GOT3 (cell line): ENCODE measurements at regions not wholly inside any gene's neighbourhood (a gene's known extent, or its start where the extent isn't known, plus 50 kb on each side); places are given as distances from the start of the nearest gene placed in this dataset.
"Not testable (repeated sequence)": the region's sequence is repeated elsewhere in the genome, so short reads cannot be mapped to it uniquely, and the experiment has no call there.

ENCODE experiments used
- DNase-seq: peaks from one replicate; lab custom pipeline; 2025; ENCODE audit warnings: mixed read lengths; lab: John Stamatoyannopoulos, UW

DNA sequence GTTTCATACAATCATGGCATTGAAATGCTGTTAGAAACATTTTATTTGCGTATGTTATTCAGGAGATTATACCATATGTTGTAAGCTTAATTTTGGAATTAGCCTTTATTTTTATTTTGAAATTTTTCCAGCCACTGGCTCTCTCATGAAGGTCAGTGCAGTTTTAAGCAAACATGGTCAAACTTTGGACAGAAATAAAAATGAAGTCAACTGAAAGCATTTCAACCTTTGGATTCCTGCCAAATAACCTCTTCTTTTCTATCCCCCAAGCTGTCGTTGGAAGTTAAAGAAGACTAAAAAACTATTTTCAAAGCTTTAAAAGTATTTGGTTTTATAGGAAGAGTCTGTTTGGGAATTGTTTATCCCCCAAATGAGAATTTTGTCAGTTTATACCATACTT is 846.6 kb downstream of the MCTP2 start:
- DNase-seq, result no peak

DNA sequence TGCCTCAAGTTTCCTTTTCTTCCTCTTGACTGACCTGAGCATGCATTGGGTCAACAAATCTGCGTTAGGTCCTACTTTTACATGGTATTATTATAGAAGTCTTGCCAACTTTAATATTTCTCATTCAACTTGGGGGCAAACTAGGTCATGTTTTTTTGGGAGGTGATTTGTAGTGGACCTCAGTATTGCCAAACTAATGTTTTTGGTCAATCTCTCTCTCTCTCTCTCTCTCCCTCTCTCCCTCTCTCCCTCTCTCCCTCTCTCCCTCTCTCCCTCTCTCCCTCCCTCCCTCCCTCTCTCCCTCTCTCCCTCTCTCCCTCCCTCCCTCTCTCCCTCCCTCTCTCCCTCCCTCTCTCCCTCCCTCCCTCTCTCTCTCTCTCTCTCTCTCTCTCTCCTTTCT is 848.9 kb downstream of the MCTP2 start:
- not testable (repeated sequence) for DNase-seq

DNA sequence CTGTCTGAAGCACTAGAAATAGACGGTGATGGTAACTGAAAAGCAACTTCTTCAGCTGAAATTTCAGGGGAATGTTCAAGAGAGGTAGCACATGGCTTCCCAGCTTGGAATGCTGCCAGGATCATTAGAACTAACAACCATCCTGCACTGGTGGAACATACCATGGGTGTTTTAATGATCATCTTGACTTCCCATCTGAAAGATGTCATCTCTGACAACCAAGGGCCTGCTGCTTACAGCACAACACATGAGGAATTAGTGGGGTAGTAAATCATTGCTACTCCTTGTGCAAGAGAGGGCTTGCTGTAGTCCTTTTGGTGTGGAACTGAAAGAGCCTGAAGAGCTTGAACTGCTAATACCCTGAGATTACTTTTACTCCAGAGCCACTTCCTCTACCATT is 853.7 kb downstream of the MCTP2 start:
- no peak for DNase-seq

DNA sequence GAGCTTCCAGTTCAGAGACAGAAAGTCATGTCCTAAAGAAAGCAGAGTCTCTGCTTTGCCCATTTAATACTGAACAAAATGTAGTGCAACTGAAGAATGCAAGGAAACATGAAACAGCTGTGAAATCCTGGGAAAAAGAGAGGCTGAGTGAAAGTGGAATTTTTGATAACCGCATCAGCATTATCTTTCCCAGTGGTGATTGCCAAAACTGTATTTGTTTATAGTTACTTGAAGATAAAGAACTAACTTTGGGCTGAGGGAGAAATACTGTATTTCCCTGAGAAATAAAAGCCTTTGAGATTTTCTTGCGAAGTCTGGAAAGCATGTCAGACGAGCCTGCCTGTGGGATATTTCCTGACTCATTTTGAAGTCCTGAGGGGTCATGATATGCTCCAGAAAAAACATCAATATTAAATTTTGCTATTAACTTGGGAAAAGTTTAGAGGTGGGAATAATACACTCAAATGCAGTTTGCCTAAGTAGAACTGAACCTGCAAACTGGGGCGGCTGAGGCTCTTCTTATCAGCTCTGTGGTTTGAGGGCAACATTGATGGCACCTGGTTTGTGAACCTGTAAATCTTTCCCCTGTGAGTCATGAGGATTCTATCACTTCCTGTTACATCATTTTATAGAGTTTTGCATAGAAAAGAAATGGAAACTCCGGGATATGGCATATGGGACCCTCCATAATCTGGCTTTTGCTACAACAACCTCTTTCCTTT is 855.3 kb downstream of the MCTP2 start:
- DNase-seq, result no peak

DNA sequence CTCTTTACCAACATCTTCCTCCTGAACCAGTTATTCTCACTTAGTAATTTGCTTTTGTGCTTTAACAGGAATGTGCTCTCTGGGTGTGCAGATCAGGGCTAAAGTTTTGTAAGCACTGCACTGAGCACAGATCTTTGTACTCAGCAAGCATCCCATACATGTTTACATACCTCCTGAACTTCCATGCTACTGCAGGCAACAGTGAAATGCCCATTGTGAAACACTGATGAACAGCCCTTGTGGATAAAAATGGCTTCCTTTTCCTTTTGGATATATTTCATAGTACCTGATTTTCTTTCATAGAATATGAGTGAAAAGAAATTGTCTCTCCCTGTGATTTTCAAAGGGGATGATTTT is 855.9 kb downstream of the MCTP2 start:
- no peak for DNase-seq

DNA sequence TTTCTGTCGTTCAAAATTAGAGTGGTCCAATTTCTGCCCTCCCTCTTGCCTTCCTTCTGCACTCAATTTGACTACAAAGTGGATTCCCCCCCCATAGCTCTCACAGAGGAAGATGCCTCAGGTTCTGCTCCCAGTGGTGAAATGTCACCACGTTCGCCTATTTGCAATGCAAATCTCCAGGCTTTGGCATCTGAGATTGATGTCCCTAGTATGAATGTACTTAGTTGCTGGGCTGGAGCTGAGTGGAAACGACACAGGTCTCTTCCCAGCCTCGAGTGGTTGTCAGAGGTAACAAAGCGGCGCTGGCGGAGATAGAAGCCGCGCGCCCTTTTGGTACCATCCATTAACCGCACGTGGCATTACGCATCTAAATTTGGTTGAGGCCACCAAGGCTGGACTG is 860.1 kb downstream of the MCTP2 start:
- no peak for DNase-seq

DNA sequence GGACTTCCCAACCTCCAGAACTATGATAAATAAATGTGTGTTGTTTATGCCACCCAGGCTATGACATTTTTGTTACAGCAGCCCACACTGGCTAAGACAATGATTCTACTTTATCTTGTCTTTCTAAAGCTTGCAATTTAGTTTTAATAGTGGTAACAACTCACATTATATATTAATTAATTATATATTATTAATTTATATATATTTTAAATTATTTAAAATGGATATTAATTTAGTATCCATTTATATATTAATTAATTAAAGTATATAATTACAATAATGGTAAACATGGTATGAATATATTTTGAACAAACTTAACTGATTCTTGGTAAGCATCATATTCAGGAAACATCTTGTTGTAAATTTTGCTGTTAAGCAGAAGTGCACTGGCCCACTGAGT is 863.9 kb downstream of the MCTP2 start:
- DNase-seq, result no peak

DNA sequence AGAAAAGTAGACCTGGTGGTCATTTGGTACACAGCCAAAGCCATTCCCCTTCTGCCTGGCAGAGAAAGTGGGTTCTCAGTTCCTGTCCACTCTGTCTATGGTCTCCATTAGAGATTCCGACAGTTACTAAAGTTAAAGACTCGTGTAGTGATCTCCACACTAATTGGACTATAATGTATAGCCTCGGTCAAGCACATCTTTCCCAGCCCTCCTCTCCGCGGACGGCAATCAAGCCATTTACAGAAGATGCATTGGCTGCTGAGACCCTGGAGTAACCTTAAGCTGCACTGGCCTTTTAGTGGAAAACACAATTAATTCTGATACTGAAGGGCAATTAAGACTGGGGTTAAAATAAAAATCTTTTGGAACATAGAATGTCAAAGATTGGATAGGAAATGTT is 865.3 kb downstream of the MCTP2 start:
- DNase-seq, result no peak

DNA sequence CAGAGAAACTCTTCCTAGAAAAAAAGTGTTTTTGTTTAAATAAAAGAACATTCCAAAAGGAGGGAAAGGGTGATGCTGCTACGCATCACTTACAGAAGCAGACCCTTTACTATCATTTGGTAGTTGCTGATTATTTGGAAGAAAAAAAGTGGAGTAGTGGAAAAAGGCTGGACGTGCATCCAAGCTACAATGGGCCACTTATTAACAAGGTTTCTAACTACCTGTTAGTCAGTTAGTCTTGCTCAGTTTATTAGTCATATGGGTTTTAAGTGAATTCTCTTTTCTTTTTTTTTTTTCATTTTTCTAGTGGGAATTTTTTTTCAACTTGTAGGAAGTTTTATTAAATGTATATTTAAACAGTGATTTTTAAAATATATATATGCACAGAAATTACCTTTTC is 866.0 kb downstream of the MCTP2 start:
- no peak for DNase-seq

DNA sequence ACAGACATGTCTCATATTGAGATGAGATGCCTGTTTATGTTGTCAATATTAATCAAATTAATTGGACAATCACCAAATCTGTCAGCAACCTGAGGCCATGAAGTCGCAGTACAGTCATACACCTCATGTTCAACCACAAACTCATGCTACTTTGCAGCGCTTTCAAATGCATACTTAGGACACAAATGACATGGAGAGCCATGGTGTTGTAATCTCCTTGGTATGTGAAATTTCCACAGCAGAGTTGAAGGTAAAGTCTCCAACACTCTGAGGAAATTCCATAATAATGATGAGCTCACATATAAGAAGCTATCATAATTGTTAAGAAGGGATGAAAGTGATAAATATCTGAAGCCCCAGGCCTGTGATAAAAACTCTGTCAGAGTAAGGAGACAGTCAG is 873.9 kb downstream of the MCTP2 start:
- no peak for DNase-seq

DNA sequence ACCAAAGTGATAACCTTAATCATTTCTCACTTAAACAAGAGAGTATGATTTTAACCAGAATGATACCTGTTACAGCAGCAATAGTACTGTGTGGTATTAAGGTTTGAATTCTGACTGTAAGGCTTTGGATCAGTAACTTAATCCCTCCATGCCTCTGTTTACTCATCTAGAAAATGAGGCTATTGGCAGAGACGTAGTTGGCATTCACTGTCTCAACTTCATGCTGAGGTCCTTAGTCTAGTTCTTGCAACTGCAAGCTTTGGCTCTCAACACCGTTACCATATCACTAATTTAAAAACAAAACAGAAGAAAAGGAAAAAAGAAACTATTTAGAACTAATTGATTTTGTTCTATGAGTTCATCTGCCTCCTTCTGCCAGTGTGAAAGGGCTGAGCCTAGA is 875.4 kb downstream of the MCTP2 start:
- no peak for DNase-seq

DNA sequence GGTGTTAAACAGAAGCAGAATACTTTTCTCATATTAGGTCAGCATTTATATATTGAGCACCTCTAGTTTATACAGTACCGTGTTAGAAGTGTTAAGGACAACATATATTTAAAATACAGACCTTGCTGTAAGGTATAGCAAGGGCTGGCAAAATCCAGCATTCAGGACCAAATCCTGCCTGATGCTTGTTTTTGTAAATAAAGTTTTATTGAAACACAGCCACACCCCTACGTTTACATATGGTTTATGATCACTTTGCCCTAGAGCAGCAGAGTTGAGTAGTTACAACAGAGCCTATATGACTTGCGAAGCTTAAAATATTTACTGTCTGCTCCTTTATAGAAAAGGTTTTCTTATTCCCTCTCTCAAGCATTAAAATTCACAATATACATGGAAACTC is 877.3 kb downstream of the MCTP2 start:
- no peak for DNase-seq

DNA sequence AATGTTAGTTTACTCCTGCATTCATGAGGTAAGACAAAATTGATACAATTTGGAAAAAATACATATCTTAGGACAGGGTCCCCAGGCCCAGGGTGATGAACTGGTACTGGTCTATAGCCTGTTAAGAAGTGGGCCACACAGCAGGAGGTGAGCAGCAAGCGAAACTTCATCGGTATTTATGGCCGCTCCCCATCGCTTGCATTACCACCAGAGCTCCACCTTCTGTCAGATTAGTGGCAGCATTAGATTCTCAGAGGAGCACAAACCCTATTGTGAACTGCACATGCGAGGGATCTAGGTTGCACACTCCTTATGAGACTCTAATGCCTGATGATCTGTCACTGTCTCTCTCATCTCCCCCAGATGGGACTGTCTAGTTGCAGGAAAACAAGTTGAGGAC is 880.6 kb downstream of the MCTP2 start:
- DNase-seq, result no peak

DNA sequence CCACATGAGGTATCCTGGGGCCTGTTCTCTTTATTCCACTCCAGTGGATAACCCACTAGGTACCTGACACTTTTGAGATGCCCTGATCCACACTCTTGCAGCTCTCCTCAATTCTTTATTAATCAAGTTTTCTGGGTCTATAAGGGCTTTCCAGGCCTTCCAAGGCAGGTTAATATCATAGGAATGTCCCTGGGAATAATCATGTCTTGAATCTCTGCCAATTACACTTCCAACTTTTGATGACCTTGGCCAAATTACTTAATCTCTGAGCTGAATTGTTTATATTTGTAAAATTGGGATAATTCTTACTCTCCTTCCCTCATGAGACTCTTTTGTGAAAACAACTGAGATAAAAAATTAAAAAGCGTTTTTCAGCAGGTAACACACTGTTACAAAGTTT is 881.7 kb downstream of the MCTP2 start:
- DNase-seq, result no peak

DNA sequence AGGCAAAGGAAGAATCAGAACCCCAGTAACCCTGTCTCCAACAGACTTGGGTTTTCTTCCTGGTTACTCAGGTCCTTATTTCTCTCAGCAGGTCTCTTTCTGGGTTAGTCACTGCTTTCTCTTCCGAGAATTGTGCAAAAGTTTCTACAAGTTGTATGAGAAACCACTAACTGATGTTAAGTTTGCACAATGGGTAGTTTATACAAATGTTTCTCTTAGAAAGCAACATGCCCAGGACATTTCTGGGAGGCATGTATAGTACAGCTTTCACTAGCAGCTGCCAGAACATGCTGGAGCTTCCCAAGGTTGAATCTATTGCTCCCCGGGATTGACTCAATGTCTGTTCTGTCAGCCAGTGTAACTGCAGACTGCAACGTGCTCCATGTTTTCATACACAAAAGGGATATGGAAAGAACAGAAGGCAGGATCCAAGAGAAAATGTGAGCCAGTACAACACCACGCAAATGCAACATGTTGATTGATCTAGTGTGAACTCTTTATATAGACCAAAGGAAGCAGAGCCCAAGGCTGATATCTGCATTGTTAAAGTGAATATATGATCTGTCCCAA is 887.8 kb downstream of the MCTP2 start:
- no peak for DNase-seq

DNA sequence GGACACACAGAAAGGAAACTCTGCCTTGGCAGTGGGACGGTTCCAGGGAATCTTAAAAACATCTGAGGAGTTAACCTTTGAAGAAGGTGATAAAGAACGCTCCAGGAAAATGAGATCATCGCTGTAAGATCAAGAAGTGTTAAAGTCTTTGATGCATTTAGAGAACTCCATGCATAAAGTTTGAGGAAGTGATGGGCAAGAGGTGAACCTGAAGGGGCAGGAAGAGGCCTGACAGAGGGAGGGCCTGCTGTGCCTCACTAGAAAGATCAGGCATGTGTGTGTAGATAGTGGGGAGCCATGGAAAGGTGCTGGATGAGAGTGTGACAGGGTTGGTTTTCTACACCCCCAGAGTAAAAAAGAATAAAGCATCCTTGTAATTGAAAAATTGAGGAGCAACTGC is 889.2 kb downstream of the MCTP2 start:
- no peak for DNase-seq

DNA sequence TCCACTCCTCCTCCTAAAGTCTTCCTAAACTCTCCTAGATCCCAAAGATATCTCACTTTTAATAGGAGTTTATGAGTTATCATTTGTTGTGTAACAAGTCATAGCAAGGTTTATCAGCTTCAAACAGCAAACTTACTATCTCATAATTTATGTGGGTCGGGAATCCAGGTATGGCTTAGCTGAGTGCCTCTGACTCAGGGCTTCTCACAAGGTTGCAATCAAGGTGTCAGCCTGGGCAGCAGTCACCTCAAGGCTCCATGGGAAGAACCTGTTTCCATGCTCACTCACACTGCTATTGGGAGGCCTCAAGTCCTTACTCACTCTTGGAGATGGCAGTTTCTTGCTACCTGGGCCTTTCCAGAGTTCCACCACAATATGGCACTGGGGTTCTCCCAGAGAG is 889.8 kb downstream of the MCTP2 start:
- no peak for DNase-seq

DNA sequence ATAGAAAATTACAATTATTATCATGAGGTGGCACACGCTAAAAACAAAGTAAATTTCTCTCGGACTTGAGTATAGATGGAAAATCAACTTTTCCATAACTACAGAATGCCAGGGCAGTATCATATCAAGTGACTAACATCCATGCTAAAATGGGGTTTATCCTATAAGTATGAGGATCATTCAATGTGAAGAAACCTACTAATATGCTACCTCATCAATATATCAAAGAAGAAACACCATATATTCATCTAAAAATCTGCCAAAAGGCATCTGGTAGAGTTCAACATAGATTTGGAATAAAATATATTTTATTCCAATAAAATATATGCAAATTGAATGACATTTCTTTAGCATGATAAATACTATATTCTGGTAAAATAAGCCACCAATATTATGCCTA is 894.4 kb downstream of the MCTP2 start:
- DNase-seq, result no peak

DNA sequence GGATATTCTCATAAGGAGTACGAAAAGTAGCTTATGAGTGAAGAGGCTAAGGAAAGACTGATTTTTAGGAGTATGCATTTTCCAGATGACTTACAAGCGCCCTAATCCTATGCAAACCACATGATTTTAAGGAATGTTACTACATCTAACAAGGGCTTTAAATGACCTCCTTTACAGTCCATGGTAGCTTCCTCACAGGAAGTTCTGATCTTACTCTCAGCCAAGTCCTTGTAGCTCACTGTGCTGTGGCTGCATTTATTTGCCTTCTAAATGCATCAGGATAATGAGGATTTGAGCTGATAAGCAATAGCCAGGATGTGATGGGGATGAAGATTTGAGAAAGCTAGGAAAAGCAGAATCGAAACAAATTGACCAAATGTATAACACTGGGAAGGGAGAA is 896.0 kb downstream of the MCTP2 start:
- no peak for DNase-seq

DNA sequence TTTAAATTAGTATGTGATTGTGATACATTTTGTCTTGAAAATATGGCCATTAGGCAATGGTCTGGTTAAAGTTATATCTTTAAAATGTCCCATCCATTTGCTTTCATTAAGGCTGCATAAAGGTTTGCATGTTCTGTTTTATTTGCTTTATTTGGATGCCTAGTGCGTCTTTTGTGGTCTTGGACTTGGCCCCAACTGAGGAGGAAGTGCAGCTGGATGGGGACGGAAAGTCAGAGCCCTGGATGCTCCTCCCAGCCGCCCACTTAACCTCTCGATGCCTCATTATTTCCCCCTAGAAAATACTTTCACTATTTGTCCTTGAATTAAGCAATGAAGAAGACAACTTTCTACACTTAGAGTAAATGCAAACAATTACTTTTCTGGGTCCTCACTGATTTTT is 898.2 kb downstream of the MCTP2 start:
- no peak for DNase-seq

DNA sequence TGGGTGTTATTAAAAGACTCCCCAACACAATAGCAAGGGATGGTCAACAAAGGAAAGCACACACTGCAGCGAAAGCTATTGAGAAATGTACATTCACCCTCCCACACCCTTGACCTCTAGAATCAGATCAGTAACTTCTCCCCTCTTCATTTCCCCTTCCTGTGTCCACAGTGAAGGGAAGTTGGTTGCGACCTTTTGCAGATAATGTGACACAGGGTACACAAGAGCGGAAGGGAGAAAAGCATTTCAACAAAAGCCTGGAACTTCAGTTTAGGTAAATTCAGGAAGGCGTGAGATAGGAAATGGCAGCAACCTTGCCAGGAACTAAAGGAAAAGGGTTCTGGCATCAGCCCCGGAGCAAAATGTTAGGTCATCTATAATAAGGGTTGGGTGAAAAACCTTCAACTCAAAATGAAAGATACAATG is 899.8 kb downstream of the MCTP2 start:
- DNase-seq, result no peak

DNA sequence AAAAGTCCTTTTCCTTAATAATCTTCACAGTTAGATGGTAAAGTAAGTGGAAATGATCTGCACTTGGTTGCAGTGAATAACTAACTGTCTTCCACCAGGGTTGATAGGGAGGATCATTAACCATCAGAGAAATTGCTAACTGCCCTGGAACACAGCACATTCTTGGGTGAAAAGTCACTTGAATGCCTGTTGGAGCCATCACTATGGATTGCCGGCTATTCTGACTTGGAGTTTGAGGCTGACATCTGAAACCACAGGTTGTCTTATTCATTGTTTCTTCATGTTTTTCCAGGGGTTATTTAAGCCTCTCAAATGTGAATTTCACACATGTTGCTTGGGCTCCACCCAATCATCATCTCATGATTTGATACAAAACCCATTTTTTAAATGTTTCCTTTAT is 901.4 kb downstream of the MCTP2 start:
- no peak for DNase-seq

DNA sequence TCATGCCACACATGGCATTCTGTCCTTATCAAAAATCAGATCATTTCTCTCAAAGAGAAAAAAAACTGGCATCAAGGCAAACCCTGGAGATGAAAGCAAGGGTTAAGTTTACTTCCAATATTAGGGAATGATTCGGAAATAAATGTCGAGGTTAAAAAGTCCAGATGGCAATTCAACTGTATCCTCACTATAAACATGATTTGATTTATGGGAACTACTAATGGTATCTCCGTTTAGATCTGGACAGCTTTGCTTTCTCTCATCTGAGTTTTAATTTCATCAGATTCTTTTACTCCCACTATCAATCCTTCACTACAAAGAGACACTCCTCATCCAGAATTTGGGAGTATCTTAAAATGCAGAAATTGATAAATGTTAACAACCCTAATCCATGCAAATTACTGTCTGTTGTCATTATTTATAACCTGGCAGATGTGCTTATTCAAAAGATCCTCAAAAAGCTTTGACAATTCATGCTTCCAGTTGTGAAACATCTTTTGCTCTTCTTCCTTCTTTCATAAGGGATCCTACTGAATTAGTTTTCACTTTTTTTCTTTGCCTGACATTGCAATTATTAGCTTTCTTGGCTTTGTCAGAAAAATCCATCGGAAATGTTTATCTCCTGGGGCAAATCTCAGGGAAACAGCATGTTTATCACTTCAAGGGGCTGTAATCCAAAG is 903.2 kb downstream of the MCTP2 start:
- no peak for DNase-seq
